Brain microvascular endothelial cell (primary cell): ENCODE measurements at regions not wholly inside any gene's neighbourhood (a gene's known extent, or its start where the extent isn't known, plus 50 kb on each side); places are given as distances from the start of the nearest gene placed in this dataset.

ENCODE experiments used
- DNase-seq: peaks from one replicate; pipeline ENCODE4 v3.0.0-alpha.2; 2020
- H3K27ac ChIP-seq: fragments of 250-450 bp; sonication (Bioruptor Pico); 2 replicates; pipeline ENCODE4 v1.5.1; 2020; ENCODE audit warnings: mild to moderate bottlenecking, moderate library complexity
- H3K27me3 ChIP-seq: fragments of 250-450 bp; sonication (Bioruptor Pico); replicated peaks from 2 replicates; pipeline ENCODE4 v1.5.1; 2020; ENCODE audit warnings: mild to moderate bottlenecking
- H3K36me3 ChIP-seq: fragments of 250-450 bp; sonication (Bioruptor Pico); replicated peaks from 2 replicates; pipeline ENCODE4 v1.5.1; 2020; ENCODE audit warnings: mild to moderate bottlenecking
- H3K4me3 ChIP-seq: 2 replicates; pipeline ENCODE4 v1.5.1; 2011; ENCODE audit warnings: low read depth, mild to moderate bottlenecking, control low read depth, low read length, moderate library complexity
- CTCF ChIP-seq: IDR thresholded peaks from 2 replicates; pipeline ENCODE4 v1.5.1; 2011; ENCODE audit warnings: low read depth, mild to moderate bottlenecking, moderate library complexity, low read length, control low read depth, inconsistent platforms; ENCODE audit errors: missing control alignments
- in situ Hi-C: cut with HindIII; loops from 2 replicates; pipeline ENCODE4 v1.10.0; 2017; ENCODE audit warnings: low sequenced_read_pairs, low pct_ligation_motif_present

GRCh38 chr7:8829100-8829499 is 395.7 kb downstream of the NXPH1 start:
- in situ Hi-C loops = no loop called here
- H3K27me3 ChIP-seq = no peaks in the 10 kb centered on the region
- no peaks in the 10 kb centered on the region for H3K36me3 ChIP-seq
- no peak for TF ChIP-seq CTCF
- DNase-seq = no peak
- no peak overlapping the region for H3K27ac ChIP-seq
- no peak overlapping the region for H3K4me3 ChIP-seq

GRCh38 chr7:8831376-8831775 is 398.0 kb downstream of the NXPH1 start:
- Histone ChIP-seq H3K36me3 (no peaks in the 10 kb centered on the region), H3K27ac (no peak overlapping the region), H3K27me3 (no peaks in the 10 kb centered on the region), H3K4me3 (no peak overlapping the region)
- DNase-seq = no peak
- no peak for TF ChIP-seq CTCF
- in situ Hi-C loops = no loop called here

- no peak for TF ChIP-seq CTCF
Measured at GRCh38 chr7:8833355-8833754, 399.9 kb downstream of the NXPH1 start.

GRCh38 chr7:8841171-8841570 is 407.8 kb downstream of the NXPH1 start:
- no peak overlapping the region for H3K4me3 ChIP-seq
- no peak overlapping the region for H3K27ac ChIP-seq
- H3K36me3 ChIP-seq = no peaks in the 10 kb centered on the region
- TF ChIP-seq CTCF = no peak
- no peak for DNase-seq
- no peaks in the 10 kb centered on the region for H3K27me3 ChIP-seq
- in situ Hi-C loops = no loop called here

More at GRCh38 chr7:8833355-8833754, 399.9 kb downstream of the NXPH1 start:
- in situ Hi-C loops = no loop called here
- Histone ChIP-seq H3K36me3 (no peaks in the 10 kb centered on the region), H3K27ac (no peak overlapping the region), H3K4me3 (no peak overlapping the region), H3K27me3 (no peaks in the 10 kb centered on the region)
- DNase-seq = no peak

GRCh38 chr7:8871716-8872115 is 438.3 kb downstream of the NXPH1 start:
- H3K27ac ChIP-seq = no peak overlapping the region
- H3K4me3 ChIP-seq = no peak overlapping the region
- H3K27me3 ChIP-seq = no peaks in the 10 kb centered on the region
- no peaks in the 10 kb centered on the region for H3K36me3 ChIP-seq
- in situ Hi-C loops = no loop called here
- no peak for TF ChIP-seq CTCF
- no peak for DNase-seq

GRCh38 chr7:8881916-8882315 is 448.5 kb downstream of the NXPH1 start:
- H3K27me3 ChIP-seq = no peaks in the 10 kb centered on the region
- DNase-seq = no peak
- no peak for TF ChIP-seq CTCF
- no peak overlapping the region for H3K4me3 ChIP-seq
- H3K36me3 ChIP-seq = no peaks in the 10 kb centered on the region
- no peak overlapping the region for H3K27ac ChIP-seq
- in situ Hi-C loops = no loop called here
